ENCODE measurements at regions not wholly inside any gene's neighbourhood (a gene's known extent, or its start where the extent isn't known, plus 50 kb on each side); places are given as distances from the start of the nearest gene placed in this dataset.

GRCh38 chr21:28522014-28522799, 470.5 kb downstream of the LTN1 start:
- no peak for DNase-seq (ENCODE audit: low spot score)
- no peak for TF ChIP-seq CTCF (conservative IDR thresholded peaks at IDR 0.05; ENCODE audit: low read depth)
- no peak overlapping the region for H3K27ac ChIP-seq
- CTCF ChIA-PET = interaction anchor here (0.9 kb wide), 1 partner anchor 223 kb away, joined by 6 read pairs; no protein-coding TSS in a partner anchor
- POLR2A ChIA-PET (ENCODE audit: low non-redundant PET) = no interaction called here

GRCh38 chr21:28518630-28519029, 474.0 kb downstream of the LTN1 start:
- H3K27ac ChIP-seq = no peak overlapping the region
- DNase-seq (ENCODE audit: low spot score) = no peak
- ChIA-PET POLR2A (ENCODE audit: low non-redundant PET) (no interaction called here), CTCF (no interaction called here)
- TF ChIP-seq CTCF (conservative IDR thresholded peaks at IDR 0.05; ENCODE audit: low read depth) = no peak

GRCh38 chr21:28516991-28517592, 475.6 kb downstream of the LTN1 start:
- DNase-seq (ENCODE audit: low spot score) = peak; percentile 15
- POLR2A ChIA-PET (ENCODE audit: low non-redundant PET) = no interaction called here
- no peak overlapping the region for H3K27ac ChIP-seq
- no peak; the same call in 1 of the 2 replicates for TF ChIP-seq CTCF (conservative IDR thresholded peaks at IDR 0.05; ENCODE audit: low read depth)
- CTCF ChIA-PET = interaction anchor here (0.5 to 1.9 kb wide), 4 partner anchors 112 to 797 kb away, joined by 3 to 12 read pairs (median 4); no protein-coding TSS in a partner anchor

- ChIA-PET CTCF (interaction anchor here (0.6 to 1.9 kb wide), 3 partner anchors 177 to 235 kb away, joined by 4 to 12 read pairs (median 4); no protein-coding TSS in a partner anchor), POLR2A (ENCODE audit: low non-redundant PET) (no interaction called here)
- TF ChIP-seq CTCF (conservative IDR thresholded peaks at IDR 0.05; ENCODE audit: low read depth) = no peak
- no peak overlapping the region for H3K27ac ChIP-seq
- no peak for DNase-seq (ENCODE audit: low spot score)
These were observed 476.7 kb downstream of the LTN1 start for GRCh38 chr21:28516021-28516420.

GRCh38 chr21:28513428-28513827, 479.2 kb downstream of the LTN1 start:
- CTCF ChIA-PET = interaction anchor here (0.6 kb wide), 1 partner anchor 116 kb away, joined by 3 read pairs; no protein-coding TSS in a partner anchor
- no peak overlapping the region for H3K27ac ChIP-seq
- DNase-seq (ENCODE audit: low spot score) = no peak
- POLR2A ChIA-PET (ENCODE audit: low non-redundant PET) = no interaction called here
- TF ChIP-seq CTCF (conservative IDR thresholded peaks at IDR 0.05; ENCODE audit: low read depth) = no peak

- no peak for TF ChIP-seq CTCF (conservative IDR thresholded peaks at IDR 0.05; ENCODE audit: low read depth)
- ChIA-PET POLR2A (ENCODE audit: low non-redundant PET) (no interaction called here), CTCF (no interaction called here)
- H3K27ac ChIP-seq = no peak overlapping the region
- DNase-seq (ENCODE audit: low spot score) = no peak
These were observed 483.6 kb downstream of the LTN1 start for GRCh38 chr21:28509031-28509430.

Data from RWPE1 (cell line).